H1 (cell line): ENCODE measurements at regions not wholly inside any gene's neighbourhood (a gene's known extent, or its start where the extent isn't known, plus 50 kb on each side); places are given as distances from the start of the nearest gene placed in this dataset.

Experiments
- BCL11A ChIP-seq, 2 experiments: IDR thresholded peaks; one replicate each; pipeline ENCODE4 v1.6.1; 2011; ENCODE audit warnings: low read depth in 2 of 2, low read length in 2 of 2, mild to moderate bottlenecking in 2 of 2
- CBX5 ChIP-seq: fragments of 300-800, 300-1000 bp; sonication (generic); IDR thresholded peaks from 2 replicates; pipeline ENCODE4 v1.7.1; 2016; ENCODE audit warnings: antibody characterized with exemption, low read length, low read depth
- EGR1 ChIP-seq: IDR thresholded peaks from 2 replicates; pipeline ENCODE4 v1.6.1; 2011; ENCODE audit warnings: low read depth, low read length, borderline replicate concordance
- HDAC2 ChIP-seq, 2 experiments: fragments of 300-600 bp in 1 of 2; sonication (generic) in 1 of 2; IDR thresholded peaks; 2 replicates each; pipeline ENCODE4 v1.6.1; 2011 to 2012; ENCODE audit warnings: low read depth in 2 of 2, low read length in 2 of 2, mild to moderate bottlenecking in 2 of 2, moderate library complexity in 2 of 2, borderline replicate concordance in 1 of 2, inconsistent platforms in 1 of 2
- JUN ChIP-seq: IDR thresholded peaks from 2 replicates; pipeline ENCODE4 v1.6.1; 2011; ENCODE audit warnings: low read depth, mild to moderate bottlenecking, improper control_type of control experiment, low read length
- JUND ChIP-seq: IDR thresholded peaks from 2 replicates; pipeline ENCODE4 v1.6.1; 2011; ENCODE audit warnings: mild to moderate bottlenecking, improper control_type of control experiment, low read length
- KDM1A ChIP-seq: fragments of 200-600, 300-600 bp; sonication (generic); IDR thresholded peaks from 2 replicates; pipeline ENCODE4 v1.7.1; 2016; ENCODE audit warnings: mild to moderate bottlenecking, low read length, borderline replicate concordance
- KDM5A ChIP-seq: fragments of 200-600 bp; IDR thresholded peaks from 2 replicates; pipeline ENCODE4 v1.7.1; 2012; ENCODE audit warnings: mild to moderate bottlenecking, low read length, inconsistent platforms, mixed read lengths
- POLR2A ChIP-seq, 2 experiments: IDR thresholded peaks; 1 replicate in 1 of 2; 2 replicates in 1 of 2; pipeline ENCODE4 v1.6.1; 2011; ENCODE audit warnings: low read depth in 2 of 2, low read length in 2 of 2, mild to moderate bottlenecking in 2 of 2; ENCODE audit errors: control extremely low read depth in 1 of 2
- POU5F1 ChIP-seq: IDR thresholded peaks from 2 replicates; pipeline ENCODE4 v1.6.1; 2011; ENCODE audit warnings: low read depth, mild to moderate bottlenecking, low read length, moderate library complexity
- RNF2 ChIP-seq: fragments of 200-900, 300-1000 bp; sonication (generic); IDR thresholded peaks from 2 replicates; pipeline ENCODE4 v1.7.1; 2016; ENCODE audit warnings: borderline replicate concordance, low read depth, mild to moderate bottlenecking, antibody characterized with exemption, low read length; ENCODE audit not compliant: poor library complexity, severe bottlenecking; ENCODE audit errors: missing control alignments
- SAP30 ChIP-seq: fragments of 300-600 bp; sonication (generic); IDR thresholded peaks from 2 replicates; pipeline ENCODE4 v1.7.1; 2012; ENCODE audit warnings: low read length, moderate library complexity, mild to moderate bottlenecking, inconsistent platforms; ENCODE audit not compliant: insufficient read depth, insufficient replicate concordance
- SP2 ChIP-seq: IDR thresholded peaks from 2 replicates; pipeline ENCODE4 v1.6.1; 2012; ENCODE audit warnings: mild to moderate bottlenecking, low read length, inconsistent platforms
- TAF7 ChIP-seq: optimal IDR thresholded peaks from 2 replicates; pipeline ENCODE3; 2011; ENCODE audit warnings: low read depth, mild to moderate bottlenecking, inconsistent platforms, low read length, moderate library complexity, borderline replicate concordance
- TBP ChIP-seq: IDR thresholded peaks from 2 replicates; pipeline ENCODE4 v1.6.1; 2011; ENCODE audit warnings: low read depth, low read length, improper control_type of control experiment
- TF ChIP-seq, protein P1 (sequence below): IDR thresholded peaks from 2 replicates; pipeline ENCODE4 v1.6.1; 2011; ENCODE audit warnings: low read length, improper control_type of control experiment

DNA sequence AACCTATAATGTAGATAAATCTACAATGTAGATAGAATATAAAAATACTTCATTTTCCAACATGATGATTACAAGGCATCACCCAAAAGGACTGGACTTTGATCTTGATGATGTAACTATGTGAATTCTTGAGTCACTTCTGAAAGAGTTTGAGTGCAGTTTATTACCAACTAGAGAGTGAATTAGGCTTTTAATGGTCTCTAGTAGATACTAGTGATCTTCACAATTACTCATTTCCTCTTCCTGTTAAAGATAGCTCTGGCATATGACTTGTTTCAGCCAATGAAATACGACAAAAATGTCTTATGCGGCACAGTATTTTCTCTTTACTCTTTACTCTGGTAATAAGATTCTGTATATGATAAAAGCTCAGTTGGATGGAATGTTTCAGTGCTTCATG, 1588.1 kb upstream of the B3GALT2 start (continued):
- TF ChIP-seq TAF7 (no peak), TBP (no peak), EGR1 (no peak), KDM5A (no peak), CBX5 (no peak), KDM1A (no peak), SAP30 (no peak), SP2 (no peak), JUND (no peak), HDAC2 (IDR thresholded peaks at IDR 0.05; ENCODE audit: borderline replicate concordance in 1 of 2, low read depth in 2 of 2, low read length in 2 of 2) (no peak), RNF2 (no peak), POLR2A (IDR thresholded peaks at IDR 0.05; ENCODE audit: control extremely low read depth in 1 of 2, low read depth in 2 of 2, low read length in 2 of 2) (no peak), JUN (no peak), POU5F1 (no peak), BCL11A (IDR thresholded peaks at IDR 0.05; ENCODE audit: low read depth in 2 of 2, low read length in 2 of 2) (no peak)
- TF ChIP-seq, protein P1, sequence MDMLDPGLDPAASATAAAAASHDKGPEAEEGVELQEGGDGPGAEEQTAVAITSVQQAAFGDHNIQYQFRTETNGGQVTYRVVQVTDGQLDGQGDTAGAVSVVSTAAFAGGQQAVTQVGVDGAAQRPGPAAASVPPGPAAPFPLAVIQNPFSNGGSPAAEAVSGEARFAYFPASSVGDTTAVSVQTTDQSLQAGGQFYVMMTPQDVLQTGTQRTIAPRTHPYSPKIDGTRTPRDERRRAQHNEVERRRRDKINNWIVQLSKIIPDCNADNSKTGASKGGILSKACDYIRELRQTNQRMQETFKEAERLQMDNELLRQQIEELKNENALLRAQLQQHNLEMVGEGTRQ = no peak
